WTC11 (cell line): ENCODE measurements at regions not wholly inside any gene's neighbourhood (a gene's known extent, or its start where the extent isn't known, plus 50 kb on each side); places are given as distances from the start of the nearest gene placed in this dataset.
"Not testable (repeated sequence)": the region's sequence is repeated elsewhere in the genome, so short reads cannot be mapped to it uniquely, and the experiment has no call there.

Experiments used
- CREB1 ChIP-seq: sonication (generic); formaldehyde crosslinking; IDR thresholded peaks from 2 replicates; pipeline ENCODE4 v1.8.0; 2023; ENCODE audit warnings: mild to moderate bottlenecking, missing genetic modification reagents
- NR1H2 ChIP-seq: sonication (generic); formaldehyde crosslinking; IDR thresholded peaks from 2 replicates; pipeline ENCODE4 v1.9.0; 2021; ENCODE audit warnings: mild to moderate bottlenecking, moderate library complexity, missing genetic modification reagents
- TEAD4 ChIP-seq: sonication (generic); formaldehyde crosslinking; IDR thresholded peaks from 2 replicates; pipeline ENCODE4 v1.8.0; 2022; ENCODE audit warnings: mild to moderate bottlenecking, missing genetic modification reagents
- ZNF138 ChIP-seq: sonication (generic); formaldehyde crosslinking; conservative IDR thresholded peaks from 2 replicates; pipeline ENCODE4 v1.8.1; 2022; ENCODE audit warnings: mild to moderate bottlenecking, moderate library complexity, missing genetic modification reagents
- TF ChIP-seq, protein P1 (sequence below): fragments of 200-600 bp; IDR thresholded peaks from 2 replicates; pipeline ENCODE4 v1.8.0; 2022; ENCODE audit warnings: antibody characterized with exemption
- TF ChIP-seq, protein P2 (sequence below): sonication (generic); formaldehyde crosslinking; IDR thresholded peaks from 2 replicates; pipeline ENCODE4 v1.8.0; 2023; ENCODE audit warnings: missing genetic modification reagents
- TF ChIP-seq, protein P3 (sequence below): sonication (generic); formaldehyde crosslinking; IDR thresholded peaks from 2 replicates; pipeline ENCODE4 v1.8.0; 2023; ENCODE audit warnings: mild to moderate bottlenecking, missing genetic modification reagents
- TF ChIP-seq, protein P4 (sequence below): sonication (generic); formaldehyde crosslinking; conservative IDR thresholded peaks from 2 replicates; pipeline ENCODE4 v1.8.1; 2022; ENCODE audit warnings: mild to moderate bottlenecking, missing genetic modification reagents
- TF ChIP-seq, protein P5 (sequence below): sonication (generic); formaldehyde crosslinking; IDR thresholded peaks from 2 replicates; pipeline ENCODE4 v1.8.1; 2023; ENCODE audit warnings: mild to moderate bottlenecking, missing genetic modification reagents, borderline replicate concordance

DNA sequence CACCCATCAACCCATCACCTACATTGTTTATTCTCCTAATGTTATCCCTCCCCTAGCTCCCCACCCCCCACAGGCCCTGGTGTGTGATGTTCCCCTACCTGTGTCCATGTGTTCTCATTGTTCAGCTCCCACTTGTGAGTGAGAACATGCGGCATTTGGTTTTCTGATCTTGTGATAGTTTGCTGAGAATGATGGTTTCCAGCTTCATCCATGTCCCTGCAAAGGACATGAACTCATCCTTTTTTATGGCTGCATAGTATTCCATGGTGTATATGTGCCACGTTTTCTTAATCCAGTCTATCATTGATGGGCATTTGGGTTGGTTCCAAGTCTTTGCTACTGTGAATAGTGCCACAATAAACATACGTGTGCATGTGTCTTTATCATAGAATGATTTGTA lies 118.1 kb upstream of the IER5L start:
- TF ChIP-seq, protein P1, sequence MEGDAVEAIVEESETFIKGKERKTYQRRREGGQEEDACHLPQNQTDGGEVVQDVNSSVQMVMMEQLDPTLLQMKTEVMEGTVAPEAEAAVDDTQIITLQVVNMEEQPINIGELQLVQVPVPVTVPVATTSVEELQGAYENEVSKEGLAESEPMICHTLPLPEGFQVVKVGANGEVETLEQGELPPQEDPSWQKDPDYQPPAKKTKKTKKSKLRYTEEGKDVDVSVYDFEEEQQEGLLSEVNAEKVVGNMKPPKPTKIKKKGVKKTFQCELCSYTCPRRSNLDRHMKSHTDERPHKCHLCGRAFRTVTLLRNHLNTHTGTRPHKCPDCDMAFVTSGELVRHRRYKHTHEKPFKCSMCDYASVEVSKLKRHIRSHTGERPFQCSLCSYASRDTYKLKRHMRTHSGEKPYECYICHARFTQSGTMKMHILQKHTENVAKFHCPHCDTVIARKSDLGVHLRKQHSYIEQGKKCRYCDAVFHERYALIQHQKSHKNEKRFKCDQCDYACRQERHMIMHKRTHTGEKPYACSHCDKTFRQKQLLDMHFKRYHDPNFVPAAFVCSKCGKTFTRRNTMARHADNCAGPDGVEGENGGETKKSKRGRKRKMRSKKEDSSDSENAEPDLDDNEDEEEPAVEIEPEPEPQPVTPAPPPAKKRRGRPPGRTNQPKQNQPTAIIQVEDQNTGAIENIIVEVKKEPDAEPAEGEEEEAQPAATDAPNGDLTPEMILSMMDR = not testable (repeated sequence)
- TF ChIP-seq, protein P2, sequence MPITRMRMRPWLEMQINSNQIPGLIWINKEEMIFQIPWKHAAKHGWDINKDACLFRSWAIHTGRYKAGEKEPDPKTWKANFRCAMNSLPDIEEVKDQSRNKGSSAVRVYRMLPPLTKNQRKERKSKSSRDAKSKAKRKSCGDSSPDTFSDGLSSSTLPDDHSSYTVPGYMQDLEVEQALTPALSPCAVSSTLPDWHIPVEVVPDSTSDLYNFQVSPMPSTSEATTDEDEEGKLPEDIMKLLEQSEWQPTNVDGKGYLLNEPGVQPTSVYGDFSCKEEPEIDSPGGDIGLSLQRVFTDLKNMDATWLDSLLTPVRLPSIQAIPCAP (CRISPR knock-in tag) = not testable (repeated sequence)
- TF ChIP-seq, protein P3, sequence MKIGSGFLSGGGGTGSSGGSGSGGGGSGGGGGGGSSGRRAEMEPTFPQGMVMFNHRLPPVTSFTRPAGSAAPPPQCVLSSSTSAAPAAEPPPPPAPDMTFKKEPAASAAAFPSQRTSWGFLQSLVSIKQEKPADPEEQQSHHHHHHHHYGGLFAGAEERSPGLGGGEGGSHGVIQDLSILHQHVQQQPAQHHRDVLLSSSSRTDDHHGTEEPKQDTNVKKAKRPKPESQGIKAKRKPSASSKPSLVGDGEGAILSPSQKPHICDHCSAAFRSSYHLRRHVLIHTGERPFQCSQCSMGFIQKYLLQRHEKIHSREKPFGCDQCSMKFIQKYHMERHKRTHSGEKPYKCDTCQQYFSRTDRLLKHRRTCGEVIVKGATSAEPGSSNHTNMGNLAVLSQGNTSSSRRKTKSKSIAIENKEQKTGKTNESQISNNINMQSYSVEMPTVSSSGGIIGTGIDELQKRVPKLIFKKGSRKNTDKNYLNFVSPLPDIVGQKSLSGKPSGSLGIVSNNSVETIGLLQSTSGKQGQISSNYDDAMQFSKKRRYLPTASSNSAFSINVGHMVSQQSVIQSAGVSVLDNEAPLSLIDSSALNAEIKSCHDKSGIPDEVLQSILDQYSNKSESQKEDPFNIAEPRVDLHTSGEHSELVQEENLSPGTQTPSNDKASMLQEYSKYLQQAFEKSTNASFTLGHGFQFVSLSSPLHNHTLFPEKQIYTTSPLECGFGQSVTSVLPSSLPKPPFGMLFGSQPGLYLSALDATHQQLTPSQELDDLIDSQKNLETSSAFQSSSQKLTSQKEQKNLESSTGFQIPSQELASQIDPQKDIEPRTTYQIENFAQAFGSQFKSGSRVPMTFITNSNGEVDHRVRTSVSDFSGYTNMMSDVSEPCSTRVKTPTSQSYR = not testable (repeated sequence)
- not testable (repeated sequence) for TF ChIP-seq TEAD4 (CRISPR knock-in tag); ZNF138; NR1H2 (CRISPR knock-in tag); CREB1 (CRISPR knock-in tag)
- TF ChIP-seq, protein P4, sequence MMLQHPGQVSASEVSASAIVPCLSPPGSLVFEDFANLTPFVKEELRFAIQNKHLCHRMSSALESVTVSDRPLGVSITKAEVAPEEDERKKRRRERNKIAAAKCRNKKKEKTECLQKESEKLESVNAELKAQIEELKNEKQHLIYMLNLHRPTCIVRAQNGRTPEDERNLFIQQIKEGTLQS = not testable (repeated sequence)
- TF ChIP-seq, protein P5, sequence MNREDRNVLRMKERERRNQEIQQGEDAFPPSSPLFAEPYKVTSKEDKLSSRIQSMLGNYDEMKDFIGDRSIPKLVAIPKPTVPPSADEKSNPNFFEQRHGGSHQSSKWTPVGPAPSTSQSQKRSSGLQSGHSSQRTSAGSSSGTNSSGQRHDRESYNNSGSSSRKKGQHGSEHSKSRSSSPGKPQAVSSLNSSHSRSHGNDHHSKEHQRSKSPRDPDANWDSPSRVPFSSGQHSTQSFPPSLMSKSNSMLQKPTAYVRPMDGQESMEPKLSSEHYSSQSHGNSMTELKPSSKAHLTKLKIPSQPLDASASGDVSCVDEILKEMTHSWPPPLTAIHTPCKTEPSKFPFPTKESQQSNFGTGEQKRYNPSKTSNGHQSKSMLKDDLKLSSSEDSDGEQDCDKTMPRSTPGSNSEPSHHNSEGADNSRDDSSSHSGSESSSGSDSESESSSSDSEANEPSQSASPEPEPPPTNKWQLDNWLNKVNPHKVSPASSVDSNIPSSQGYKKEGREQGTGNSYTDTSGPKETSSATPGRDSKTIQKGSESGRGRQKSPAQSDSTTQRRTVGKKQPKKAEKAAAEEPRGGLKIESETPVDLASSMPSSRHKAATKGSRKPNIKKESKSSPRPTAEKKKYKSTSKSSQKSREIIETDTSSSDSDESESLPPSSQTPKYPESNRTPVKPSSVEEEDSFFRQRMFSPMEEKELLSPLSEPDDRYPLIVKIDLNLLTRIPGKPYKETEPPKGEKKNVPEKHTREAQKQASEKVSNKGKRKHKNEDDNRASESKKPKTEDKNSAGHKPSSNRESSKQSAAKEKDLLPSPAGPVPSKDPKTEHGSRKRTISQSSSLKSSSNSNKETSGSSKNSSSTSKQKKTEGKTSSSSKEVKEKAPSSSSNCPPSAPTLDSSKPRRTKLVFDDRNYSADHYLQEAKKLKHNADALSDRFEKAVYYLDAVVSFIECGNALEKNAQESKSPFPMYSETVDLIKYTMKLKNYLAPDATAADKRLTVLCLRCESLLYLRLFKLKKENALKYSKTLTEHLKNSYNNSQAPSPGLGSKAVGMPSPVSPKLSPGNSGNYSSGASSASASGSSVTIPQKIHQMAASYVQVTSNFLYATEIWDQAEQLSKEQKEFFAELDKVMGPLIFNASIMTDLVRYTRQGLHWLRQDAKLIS = not testable (repeated sequence)
